HG03103 (cell line): ENCODE measurements at regions not wholly inside any gene's neighbourhood (a gene's known extent, or its start where the extent isn't known, plus 50 kb on each side); places are given as distances from the start of the nearest gene placed in this dataset.
"Not testable (repeated sequence)": the region's sequence is repeated elsewhere in the genome, so short reads cannot be mapped to it uniquely, and the experiment has no call there.

Experiments
- ATAC-seq: cut with Tn5 transposase; IDR thresholded peaks from one replicate; pipeline ENCODE4 v1.9.1; 2021; ENCODE audit warnings: low read depth; ENCODE audit not compliant: unreplicated experiment

GRCh38 chr12:131328861-131329845 is 375.4 kb downstream of the ADGRD1 start:
- ATAC-seq, result not testable (repeated sequence)

GRCh38 chr12:131330106-131330815 is 376.6 kb downstream of the ADGRD1 start:
- no peak for ATAC-seq

GRCh38 chr12:131331148-131331750 is 377.5 kb downstream of the ADGRD1 start:
- ATAC-seq, result no peak

- ATAC-seq, result no peak
Measured at GRCh38 chr12:131332224-131332623, 378.5 kb downstream of the ADGRD1 start.

- no peak for ATAC-seq
Measured at GRCh38 chr12:131333136-131333535, 377.8 kb upstream of the SFSWAP start.

GRCh38 chr12:131333621-131334440 is 377.1 kb upstream of the SFSWAP start:
- ATAC-seq, result no peak

GRCh38 chr12:131334835-131335234 is 376.1 kb upstream of the SFSWAP start:
- no peak for ATAC-seq

GRCh38 chr12:131335456-131335855 is 375.4 kb upstream of the SFSWAP start:
- no peak for ATAC-seq

- ATAC-seq, result not testable (repeated sequence)
Measured at GRCh38 chr12:131337861-131338260, 373.0 kb upstream of the SFSWAP start.

GRCh38 chr12:131340616-131341210 is 370.2 kb upstream of the SFSWAP start:
- no peak for ATAC-seq

- ATAC-seq, result not testable (repeated sequence)
Measured at GRCh38 chr12:131341608-131342007, 369.3 kb upstream of the SFSWAP start.

GRCh38 chr12:131343436-131343835 is 367.5 kb upstream of the SFSWAP start:
- ATAC-seq, result not testable (repeated sequence)

GRCh38 chr12:131344715-131345520 is 366.0 kb upstream of the SFSWAP start:
- not testable (repeated sequence) for ATAC-seq

- no peak for ATAC-seq
Measured at GRCh38 chr12:131345521-131346436, 365.1 kb upstream of the SFSWAP start.

- no peak for ATAC-seq
Measured at GRCh38 chr12:131346555-131347344, 364.1 kb upstream of the SFSWAP start.

GRCh38 chr12:131347345-131347714 is 363.6 kb upstream of the SFSWAP start:
- ATAC-seq, result no peak

- no peak for ATAC-seq
Measured at GRCh38 chr12:131347732-131348131, 363.2 kb upstream of the SFSWAP start.
